ENCODE measurements at regions not wholly inside any gene's neighbourhood (a gene's known extent, or its start where the extent isn't known, plus 50 kb on each side); places are given as distances from the start of the nearest gene placed in this dataset.

DNA sequence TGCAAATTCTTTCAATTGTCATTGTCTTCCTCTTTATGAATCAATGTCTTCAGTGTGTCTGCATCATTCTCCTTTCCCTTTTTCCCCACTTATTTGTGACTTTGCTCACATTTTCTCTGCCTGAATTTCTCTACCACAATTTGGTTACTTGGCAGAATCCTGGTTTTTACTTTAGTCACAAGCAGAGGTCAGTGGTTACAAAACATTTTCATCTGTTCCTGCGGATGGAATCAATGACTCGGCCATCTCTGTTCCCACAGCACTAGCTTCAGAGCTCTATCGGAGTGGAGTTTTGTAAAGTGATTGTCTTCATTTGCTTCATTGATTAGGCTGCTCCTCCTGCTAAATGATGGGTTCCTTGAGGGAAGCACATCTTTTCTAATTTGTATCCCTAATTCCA is 501.3 kb upstream of the AADAT start:
- no peak overlapping the region for H3K4me3 ChIP-seq (ENCODE audit: low read length)
- DNase-seq (ENCODE audit: low read depth) = no peak
- no peak for TF ChIP-seq CTCF (conservative IDR thresholded peaks at IDR 0.05; ENCODE audit: low read depth, low read length)

GRCh38 chr4:170589597-170590191 is 499.9 kb upstream of the AADAT start:
- TF ChIP-seq CTCF (conservative IDR thresholded peaks at IDR 0.05; ENCODE audit: low read depth, low read length) = peak; percentile 57
- peak; percentile 16 for DNase-seq (ENCODE audit: low read depth)
- no peak overlapping the region for H3K4me3 ChIP-seq (ENCODE audit: low read length)

DNA sequence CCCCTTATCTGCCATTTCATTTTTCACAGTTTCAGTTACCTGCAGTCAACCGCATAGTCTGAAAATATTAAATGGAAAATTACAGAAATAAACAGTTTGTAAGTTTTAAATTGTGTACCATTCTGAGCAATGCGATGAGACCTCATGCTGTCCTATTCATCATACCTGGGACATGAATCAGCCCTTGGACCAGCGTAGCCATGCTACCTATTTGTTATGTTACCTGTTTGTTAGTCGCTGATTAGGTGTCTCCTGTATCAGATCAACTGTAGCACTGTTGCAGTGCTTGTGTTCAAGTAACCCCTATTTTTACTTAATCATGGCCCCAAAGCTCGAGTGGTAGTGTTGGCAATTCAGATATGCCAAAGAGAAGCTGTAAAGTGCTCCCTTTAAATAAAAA is 492.2 kb upstream of the AADAT start:
- DNase-seq (ENCODE audit: low read depth) = no peak
- no peak overlapping the region for H3K4me3 ChIP-seq (ENCODE audit: low read length)
- TF ChIP-seq CTCF (conservative IDR thresholded peaks at IDR 0.05; ENCODE audit: low read depth, low read length) = no peak

DNA sequence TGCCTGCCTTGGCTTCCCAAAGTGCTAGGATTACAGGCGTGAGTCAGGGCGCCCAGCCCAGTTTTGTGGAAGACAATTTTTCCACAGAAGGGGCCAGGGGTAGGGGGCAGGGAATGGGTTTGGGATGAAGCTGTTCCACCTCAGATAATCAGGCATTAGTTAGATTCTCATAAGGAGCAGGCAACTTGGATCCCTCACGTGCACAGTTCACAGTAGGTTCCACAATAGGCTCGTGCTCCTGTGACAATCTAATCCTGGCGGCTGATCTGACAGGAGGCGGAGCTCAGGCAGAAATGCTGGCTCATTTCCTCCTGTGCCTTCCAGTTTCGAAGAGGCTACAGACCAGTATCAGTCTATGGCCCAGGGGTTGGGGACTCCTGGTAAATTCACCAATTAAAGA is 491.6 kb upstream of the AADAT start:
- no peak overlapping the region for H3K4me3 ChIP-seq (ENCODE audit: low read length)
- no peak for TF ChIP-seq CTCF (conservative IDR thresholded peaks at IDR 0.05; ENCODE audit: low read depth, low read length)
- DNase-seq (ENCODE audit: low read depth) = no peak

GRCh38 chr4:170580651-170581050 is 490.9 kb upstream of the AADAT start:
- no peak overlapping the region for H3K4me3 ChIP-seq (ENCODE audit: low read length)
- no peak for TF ChIP-seq CTCF (conservative IDR thresholded peaks at IDR 0.05; ENCODE audit: low read depth, low read length)
- no peak for DNase-seq (ENCODE audit: low read depth)

GRCh38 chr4:170538821-170539473 is 449.2 kb upstream of the AADAT start:
- no peak for TF ChIP-seq CTCF (conservative IDR thresholded peaks at IDR 0.05; ENCODE audit: low read depth, low read length)
- no peak for DNase-seq (ENCODE audit: low read depth)
- H3K4me3 ChIP-seq (ENCODE audit: low read length) = no peak overlapping the region

Measured in retinal pigment epithelial cell (primary cell).